Ishikawa (cell line): ENCODE measurements at regions not wholly inside any gene's neighbourhood (a gene's known extent, or its start where the extent isn't known, plus 50 kb on each side); places are given as distances from the start of the nearest gene placed in this dataset.

Experiments used
- CEBPB ChIP-seq: IDR thresholded peaks from 2 replicates; pipeline ENCODE4 v1.6.1; 2012
- CREB1 ChIP-seq: IDR thresholded peaks from 2 replicates; pipeline ENCODE4 v1.6.1; 2012; ENCODE audit warnings: low read depth
- EGR1 ChIP-seq: IDR thresholded peaks from 2 replicates; pipeline ENCODE4 v1.6.1; 2012
- EP300 ChIP-seq: IDR thresholded peaks from 2 replicates; pipeline ENCODE4 v1.6.1; 2012; ENCODE audit warnings: borderline replicate concordance
- FOXM1 ChIP-seq: IDR thresholded peaks from 2 replicates; pipeline ENCODE4 v1.6.1; 2012; ENCODE audit warnings: low read depth, borderline replicate concordance
- MAX ChIP-seq: IDR thresholded peaks from 2 replicates; pipeline ENCODE4 v1.6.1; 2012
- NFIC ChIP-seq: IDR thresholded peaks from 2 replicates; pipeline ENCODE4 v1.6.1; 2012
- RAD21 ChIP-seq: IDR thresholded peaks from 2 replicates; pipeline ENCODE4 v1.6.1; 2012; ENCODE audit warnings: low read depth
- TAF1 ChIP-seq: IDR thresholded peaks from 2 replicates; pipeline ENCODE4 v1.6.1; 2012; ENCODE audit warnings: low read depth, mild to moderate bottlenecking
- TCF12 ChIP-seq: IDR thresholded peaks from 2 replicates; pipeline ENCODE4 v1.6.1; 2012; ENCODE audit warnings: low read depth
- TEAD4 ChIP-seq: IDR thresholded peaks from 2 replicates; pipeline ENCODE4 v1.6.1; 2012
- USF1 ChIP-seq: IDR thresholded peaks from 2 replicates; pipeline ENCODE4 v1.6.1; 2012
- YY1 ChIP-seq: IDR thresholded peaks from 2 replicates; pipeline ENCODE4 v1.6.1; 2012; ENCODE audit warnings: low read depth
- ZBTB7A ChIP-seq: IDR thresholded peaks from 2 replicates; pipeline ENCODE4 v1.6.1; 2012; ENCODE audit warnings: low read depth
- TF ChIP-seq, protein P1 (sequence below): IDR thresholded peaks from 2 replicates; pipeline ENCODE4 v1.6.1; 2012; ENCODE audit warnings: low read depth, mild to moderate bottlenecking

DNA sequence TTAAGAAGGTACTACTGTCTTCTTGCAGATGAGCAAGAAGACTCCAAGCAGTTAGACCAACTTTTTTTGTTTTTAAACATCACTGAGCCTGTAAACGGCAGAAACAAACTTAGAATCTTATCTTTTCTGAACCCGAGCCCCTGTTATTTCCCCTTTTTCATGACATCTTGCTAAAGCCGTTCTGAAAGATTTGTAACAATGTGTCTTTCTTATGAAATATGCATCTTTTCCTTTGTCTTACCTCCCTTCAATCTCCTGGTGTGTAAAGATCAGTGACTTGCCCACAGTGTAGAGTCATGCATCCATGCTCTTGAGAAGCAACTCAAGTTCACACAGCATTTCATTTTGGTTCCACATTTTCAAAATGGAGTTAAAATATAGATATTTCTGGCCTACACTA is 288.8 kb upstream of the CELF4 start:
- TF ChIP-seq RAD21 = no peak

- no peak for TF ChIP-seq TEAD4
- TF ChIP-seq CREB1 = no peak
- TF ChIP-seq EP300 = no peak
- TF ChIP-seq RAD21 = no peak
- TF ChIP-seq MAX = no peak
- TF ChIP-seq EGR1 = no peak
- no peak for TF ChIP-seq USF1
- TF ChIP-seq YY1 = no peak
- no peak for TF ChIP-seq CEBPB
- TF ChIP-seq TAF1 = no peak
Observed at GRCh38 chr18:37853706-37854105, 288.1 kb upstream of the CELF4 start.

DNA sequence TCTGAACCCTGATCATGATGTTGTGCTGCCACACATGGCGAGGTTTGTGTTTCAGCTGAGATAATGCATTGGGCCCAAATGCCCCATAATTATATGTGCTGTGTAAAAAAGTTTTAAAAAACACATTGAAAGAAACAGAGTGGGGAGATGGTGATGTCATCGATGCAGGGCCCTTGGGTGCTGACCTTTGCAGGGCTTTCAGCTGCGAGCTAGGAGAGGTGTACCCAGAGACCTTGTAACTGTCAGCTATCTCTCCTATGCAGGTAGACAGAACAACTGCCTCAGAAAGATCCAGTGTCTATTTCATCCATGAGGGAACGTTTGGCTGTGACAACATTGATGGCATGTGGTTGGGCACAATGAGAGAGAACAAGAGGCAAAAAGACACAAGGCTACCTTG is 286.9 kb upstream of the CELF4 start:
- TF ChIP-seq EP300 = no peak
- TF ChIP-seq CREB1 = no peak
- no peak for TF ChIP-seq FOXM1
- TF ChIP-seq RAD21 = no peak
- no peak for TF ChIP-seq EGR1
- no peak for TF ChIP-seq ZBTB7A
- no peak for TF ChIP-seq TAF1
- TF ChIP-seq TCF12 = no peak
- no peak for TF ChIP-seq MAX
- no peak for TF ChIP-seq YY1
- no peak for TF ChIP-seq USF1

DNA sequence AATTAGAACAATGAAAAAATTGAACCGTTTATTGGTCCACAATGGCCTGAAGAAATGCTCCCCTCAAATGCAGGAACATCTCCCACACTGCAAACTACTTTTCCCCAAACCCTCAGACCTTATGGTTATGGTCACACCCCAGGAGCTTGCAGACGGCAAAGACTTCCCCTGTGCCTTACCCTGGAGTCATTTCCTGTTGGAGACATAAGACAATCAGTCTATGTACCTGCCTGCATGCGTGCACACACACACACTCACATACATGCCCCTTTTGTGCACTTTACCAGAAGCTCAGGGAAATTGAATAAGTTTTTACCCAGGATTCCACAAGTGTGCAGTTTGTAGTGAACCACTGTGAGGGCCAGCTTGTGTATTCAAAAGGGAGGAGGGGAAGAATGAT is 281.9 kb upstream of the CELF4 start:
- no peak for TF ChIP-seq CEBPB
- no peak for TF ChIP-seq ZBTB7A
- TF ChIP-seq CREB1 = no peak
- TF ChIP-seq YY1 = no peak
- TF ChIP-seq EGR1 = no peak
- no peak for TF ChIP-seq USF1
- TF ChIP-seq EP300 = no peak
- TF ChIP-seq NFIC = no peak
- no peak for TF ChIP-seq MAX
- TF ChIP-seq TCF12 = no peak

DNA sequence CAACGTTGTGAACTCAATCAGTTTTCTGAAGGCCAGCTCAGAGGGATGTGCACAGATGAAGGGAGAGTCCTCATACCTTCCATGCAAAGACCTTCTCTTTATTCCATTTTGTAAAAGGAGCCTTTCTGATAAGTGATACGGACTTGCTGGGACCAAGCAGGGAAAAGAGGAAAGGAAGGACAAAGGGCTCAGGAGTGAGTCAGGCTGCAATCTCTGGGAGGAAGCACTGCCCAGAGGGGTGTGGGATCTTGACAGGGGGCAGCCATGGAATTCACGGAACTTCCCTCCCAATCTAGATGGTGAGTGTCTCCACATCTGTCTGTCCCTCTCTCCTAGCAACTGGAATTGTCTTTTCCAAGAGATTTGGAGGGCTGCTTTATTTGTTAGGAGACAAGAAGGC is 281.4 kb upstream of the CELF4 start:
- no peak for TF ChIP-seq FOXM1
- TF ChIP-seq ZBTB7A = no peak
- TF ChIP-seq NFIC = no peak
- TF ChIP-seq CREB1 = no peak
- TF ChIP-seq EGR1 = no peak

- TF ChIP-seq TEAD4 (no peak), EGR1 (no peak), EP300 (no peak), MAX (no peak), CREB1 (no peak), RAD21 (no peak), YY1 (no peak), NFIC (no peak), FOXM1 (no peak), ZBTB7A (no peak), USF1 (no peak), CEBPB (no peak), TCF12 (no peak), TAF1 (no peak)
- TF ChIP-seq, protein P1, sequence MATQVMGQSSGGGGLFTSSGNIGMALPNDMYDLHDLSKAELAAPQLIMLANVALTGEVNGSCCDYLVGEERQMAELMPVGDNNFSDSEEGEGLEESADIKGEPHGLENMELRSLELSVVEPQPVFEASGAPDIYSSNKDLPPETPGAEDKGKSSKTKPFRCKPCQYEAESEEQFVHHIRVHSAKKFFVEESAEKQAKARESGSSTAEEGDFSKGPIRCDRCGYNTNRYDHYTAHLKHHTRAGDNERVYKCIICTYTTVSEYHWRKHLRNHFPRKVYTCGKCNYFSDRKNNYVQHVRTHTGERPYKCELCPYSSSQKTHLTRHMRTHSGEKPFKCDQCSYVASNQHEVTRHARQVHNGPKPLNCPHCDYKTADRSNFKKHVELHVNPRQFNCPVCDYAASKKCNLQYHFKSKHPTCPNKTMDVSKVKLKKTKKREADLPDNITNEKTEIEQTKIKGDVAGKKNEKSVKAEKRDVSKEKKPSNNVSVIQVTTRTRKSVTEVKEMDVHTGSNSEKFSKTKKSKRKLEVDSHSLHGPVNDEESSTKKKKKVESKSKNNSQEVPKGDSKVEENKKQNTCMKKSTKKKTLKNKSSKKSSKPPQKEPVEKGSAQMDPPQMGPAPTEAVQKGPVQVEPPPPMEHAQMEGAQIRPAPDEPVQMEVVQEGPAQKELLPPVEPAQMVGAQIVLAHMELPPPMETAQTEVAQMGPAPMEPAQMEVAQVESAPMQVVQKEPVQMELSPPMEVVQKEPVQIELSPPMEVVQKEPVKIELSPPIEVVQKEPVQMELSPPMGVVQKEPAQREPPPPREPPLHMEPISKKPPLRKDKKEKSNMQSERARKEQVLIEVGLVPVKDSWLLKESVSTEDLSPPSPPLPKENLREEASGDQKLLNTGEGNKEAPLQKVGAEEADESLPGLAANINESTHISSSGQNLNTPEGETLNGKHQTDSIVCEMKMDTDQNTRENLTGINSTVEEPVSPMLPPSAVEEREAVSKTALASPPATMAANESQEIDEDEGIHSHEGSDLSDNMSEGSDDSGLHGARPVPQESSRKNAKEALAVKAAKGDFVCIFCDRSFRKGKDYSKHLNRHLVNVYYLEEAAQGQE = no peak
Observed at GRCh38 chr18:37845498-37845897, 279.9 kb upstream of the CELF4 start.

GRCh38 chr18:37844209-37844970 is 278.8 kb upstream of the CELF4 start:
- TF ChIP-seq EGR1 = no peak
- TF ChIP-seq FOXM1 = no peak
- no peak for TF ChIP-seq MAX
- no peak for TF ChIP-seq ZBTB7A
- TF ChIP-seq CREB1 = no peak
- no peak for TF ChIP-seq TCF12
